Progenitor cell of endocrine pancreas (in vitro differentiated cells): ENCODE measurements at regions not wholly inside any gene's neighbourhood (a gene's known extent, or its start where the extent isn't known, plus 50 kb on each side); places are given as distances from the start of the nearest gene placed in this dataset.

ENCODE experiments used
- DNase-seq: peaks from one replicate; pipeline ENCODE4 v3.0.0; 2021; ENCODE audit warnings: low spot score; ENCODE audit not compliant: unreplicated experiment
- H3K27ac Mint-ChIP-seq: 2 replicates; pipeline ENCODE4 v1.8.0; 2021; ENCODE audit warnings: mild to moderate bottlenecking, moderate library complexity, mixed read lengths
- H3K27me3 Mint-ChIP-seq: 2 replicates; pipeline ENCODE4 v1.8.0; 2021; ENCODE audit warnings: mixed read lengths
- H3K36me3 Mint-ChIP-seq: 2 replicates; pipeline ENCODE4 v1.8.0; 2022; ENCODE audit warnings: mixed read lengths; ENCODE audit not compliant: insufficient read depth
- H3K4me1 Mint-ChIP-seq: 2 replicates; pipeline ENCODE4 v1.8.0; 2021; ENCODE audit warnings: low read depth, mixed read lengths
- H3K4me3 Mint-ChIP-seq: 2 replicates; pipeline ENCODE4 v1.8.0; 2021; ENCODE audit warnings: low read depth, mild to moderate bottlenecking, moderate library complexity, mixed read lengths
- H3K9me3 Mint-ChIP-seq: 2 replicates; pipeline ENCODE4 v1.8.0; 2021; ENCODE audit warnings: low read depth, mixed read lengths
- TF ChIP-seq, protein P1 (sequence below): fragments of 200-600 bp; sonication (generic); IDR thresholded peaks from one replicate; pipeline ENCODE4 v1.5.0; 2021; ENCODE audit warnings: antibody characterized with exemption, mild to moderate bottlenecking; ENCODE audit not compliant: unreplicated experiment

DNA sequence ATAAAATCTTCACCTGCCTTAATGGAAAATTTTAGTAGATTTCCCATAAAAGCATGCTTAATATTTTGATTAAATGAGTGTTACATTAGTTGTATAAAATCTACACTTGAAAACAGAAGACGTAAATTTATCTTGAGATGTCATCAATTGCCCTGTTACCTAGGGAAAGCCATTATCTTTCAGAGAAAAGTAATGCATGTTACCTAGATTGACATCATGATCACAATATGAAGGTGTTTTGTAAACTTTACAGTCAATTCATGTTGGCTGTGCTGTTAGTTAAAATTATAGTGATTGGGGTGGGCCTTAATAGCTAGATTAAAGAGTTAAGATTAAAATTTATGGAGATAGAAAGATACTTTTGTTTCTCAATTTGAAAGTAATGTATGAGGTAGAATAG lies 293.2 kb upstream of the PCDH18 start:
- no peak overlapping the region for H3K27ac Mint-ChIP-seq
- no peak overlapping the region for H3K4me3 Mint-ChIP-seq
- DNase-seq: no peak
- no peaks in the 10 kb centered on the region for H3K27me3 Mint-ChIP-seq
- no peaks in the 10 kb centered on the region for H3K4me1 Mint-ChIP-seq
- peaks cover 5% of the 10 kb centered on the region for H3K9me3 Mint-ChIP-seq
- H3K36me3 Mint-ChIP-seq: no peaks in the 10 kb centered on the region
- TF ChIP-seq, protein P1, sequence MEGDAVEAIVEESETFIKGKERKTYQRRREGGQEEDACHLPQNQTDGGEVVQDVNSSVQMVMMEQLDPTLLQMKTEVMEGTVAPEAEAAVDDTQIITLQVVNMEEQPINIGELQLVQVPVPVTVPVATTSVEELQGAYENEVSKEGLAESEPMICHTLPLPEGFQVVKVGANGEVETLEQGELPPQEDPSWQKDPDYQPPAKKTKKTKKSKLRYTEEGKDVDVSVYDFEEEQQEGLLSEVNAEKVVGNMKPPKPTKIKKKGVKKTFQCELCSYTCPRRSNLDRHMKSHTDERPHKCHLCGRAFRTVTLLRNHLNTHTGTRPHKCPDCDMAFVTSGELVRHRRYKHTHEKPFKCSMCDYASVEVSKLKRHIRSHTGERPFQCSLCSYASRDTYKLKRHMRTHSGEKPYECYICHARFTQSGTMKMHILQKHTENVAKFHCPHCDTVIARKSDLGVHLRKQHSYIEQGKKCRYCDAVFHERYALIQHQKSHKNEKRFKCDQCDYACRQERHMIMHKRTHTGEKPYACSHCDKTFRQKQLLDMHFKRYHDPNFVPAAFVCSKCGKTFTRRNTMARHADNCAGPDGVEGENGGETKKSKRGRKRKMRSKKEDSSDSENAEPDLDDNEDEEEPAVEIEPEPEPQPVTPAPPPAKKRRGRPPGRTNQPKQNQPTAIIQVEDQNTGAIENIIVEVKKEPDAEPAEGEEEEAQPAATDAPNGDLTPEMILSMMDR: no peak

DNA sequence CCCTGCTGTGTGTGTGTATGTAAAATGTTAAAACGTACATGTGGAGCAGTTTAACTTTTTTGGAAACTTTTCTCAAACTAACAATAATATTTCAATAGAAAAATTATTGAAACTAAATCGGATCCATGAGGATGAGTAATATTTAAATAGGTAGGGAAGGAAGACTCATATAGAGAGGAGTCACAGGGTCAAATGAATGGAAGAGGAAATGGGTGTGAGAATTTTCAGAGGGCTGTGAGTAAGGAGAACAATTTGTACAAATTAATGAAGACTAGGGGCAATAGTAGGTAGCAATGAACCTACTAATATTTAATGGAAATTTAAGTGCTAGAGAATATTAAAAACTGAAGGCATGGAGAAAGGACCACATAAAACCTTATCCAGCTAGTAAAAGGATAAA lies 290.7 kb upstream of the PCDH18 start:
- Mint-ChIP-seq H3K4me1 (no peaks in the 10 kb centered on the region), H3K9me3 (no peaks in the 10 kb centered on the region), H3K27ac (no peak overlapping the region), H3K27me3 (no peaks in the 10 kb centered on the region), H3K36me3 (no peaks in the 10 kb centered on the region), H3K4me3 (no peak overlapping the region)
- TF ChIP-seq, protein P1: no peak
- no peak for DNase-seq

DNA sequence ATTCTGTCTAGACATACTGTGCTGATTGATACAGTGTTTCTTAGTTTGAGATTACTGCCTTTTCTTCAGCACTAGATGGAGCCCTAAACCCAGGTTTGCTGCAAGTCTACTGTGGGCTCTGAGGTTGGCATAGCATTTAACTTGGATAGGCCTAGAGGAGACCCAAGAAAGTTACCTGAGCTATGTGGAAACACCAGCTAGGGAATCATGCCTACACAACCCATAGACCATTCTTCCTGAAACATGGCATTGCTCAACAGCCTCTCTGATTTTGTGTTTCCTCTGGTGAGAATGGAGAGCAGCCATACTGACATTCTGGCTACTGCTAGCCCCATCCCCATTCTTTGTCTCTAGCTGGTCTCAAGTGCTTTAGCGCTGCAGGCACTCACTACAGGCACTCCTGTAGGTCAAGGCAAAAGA lies 287.7 kb upstream of the PCDH18 start:
- Mint-ChIP-seq H3K27me3 (no peaks in the 10 kb centered on the region), H3K4me1 (no peaks in the 10 kb centered on the region), H3K4me3 (no peak overlapping the region), H3K9me3 (no peaks in the 10 kb centered on the region), H3K36me3 (no peaks in the 10 kb centered on the region), H3K27ac (no peak overlapping the region)
- TF ChIP-seq, protein P1: peak; percentile 81
- DNase-seq: no peak

DNA sequence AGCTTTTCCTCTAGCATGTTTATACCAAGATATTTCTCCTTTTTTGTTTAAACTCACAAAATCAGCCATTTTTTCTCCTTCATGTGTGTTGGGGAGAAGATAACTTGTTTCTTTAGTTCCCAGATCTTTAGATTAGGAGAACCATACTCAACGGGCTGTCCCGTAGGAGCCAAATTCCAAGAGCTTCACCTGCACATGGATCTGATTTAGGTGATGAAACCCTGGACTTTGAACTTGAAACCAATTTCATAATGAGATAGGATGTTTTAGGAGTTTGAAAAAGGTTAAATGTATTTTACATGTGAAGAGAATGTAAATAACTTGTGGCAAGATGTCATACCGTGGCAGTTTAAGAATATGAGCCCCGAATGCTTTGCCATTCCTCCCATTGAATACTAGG lies 280.0 kb upstream of the PCDH18 start:
- TF ChIP-seq, protein P1: no peak
- no peaks in the 10 kb centered on the region for H3K27me3 Mint-ChIP-seq
- H3K4me3 Mint-ChIP-seq: no peak overlapping the region
- DNase-seq: no peak
- no peaks in the 10 kb centered on the region for H3K36me3 Mint-ChIP-seq
- no peak overlapping the region for H3K27ac Mint-ChIP-seq
- no peaks in the 10 kb centered on the region for H3K9me3 Mint-ChIP-seq
- no peaks in the 10 kb centered on the region for H3K4me1 Mint-ChIP-seq

DNA sequence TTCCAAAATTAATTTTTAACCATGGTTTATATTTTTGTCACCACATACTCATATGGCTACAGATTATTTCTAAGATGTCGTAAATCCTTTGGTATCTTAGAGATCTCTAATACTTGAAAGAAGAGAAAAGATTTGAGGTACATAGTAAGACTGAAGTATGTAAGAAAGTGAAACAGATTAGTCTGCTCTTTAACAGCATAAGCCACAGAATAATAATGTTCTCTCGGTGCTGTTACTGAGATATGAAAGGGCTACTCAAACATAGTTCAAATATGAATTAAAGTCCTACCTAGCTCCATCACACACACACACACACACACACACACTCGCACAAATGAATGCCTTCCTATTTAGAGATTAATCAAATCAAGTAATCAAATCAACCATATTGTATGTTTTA lies 274.1 kb upstream of the PCDH18 start:
- Mint-ChIP-seq H3K4me1 (no peaks in the 10 kb centered on the region), H3K36me3 (no peaks in the 10 kb centered on the region), H3K27ac (no peak overlapping the region), H3K4me3 (no peak overlapping the region), H3K9me3 (no peaks in the 10 kb centered on the region), H3K27me3 (no peaks in the 10 kb centered on the region)
- TF ChIP-seq, protein P1: no peak
- no peak for DNase-seq
